Kidney tubule cell (primary cell): ENCODE measurements at regions not wholly inside any gene's neighbourhood (a gene's known extent, or its start where the extent isn't known, plus 50 kb on each side); places are given as distances from the start of the nearest gene placed in this dataset.

ENCODE experiments used
- DNase-seq: peaks from one replicate; pipeline ENCODE4 v3.0.0-alpha.2; 2018; ENCODE audit warnings: low spot score

GRCh38 chr13:40118337-40118736 lies 462.9 kb downstream of the COG6 start:
- DNase-seq: no peak

- DNase-seq: no peak
These were observed 464.4 kb downstream of the COG6 start for GRCh38 chr13:40119852-40120251.

- DNase-seq: no peak
These were observed 464.8 kb downstream of the COG6 start for GRCh38 chr13:40120288-40120687.

GRCh38 chr13:40120781-40121180 lies 465.3 kb downstream of the COG6 start:
- DNase-seq: no peak

- no peak for DNase-seq
These were observed 466.3 kb downstream of the COG6 start for GRCh38 chr13:40121722-40122121.

- DNase-seq: no peak
These were observed 468.6 kb downstream of the COG6 start for GRCh38 chr13:40123962-40124632.

- DNase-seq: no peak
These were observed 469.2 kb downstream of the COG6 start for GRCh38 chr13:40124633-40125015.

GRCh38 chr13:40125336-40125735 lies 469.9 kb downstream of the COG6 start:
- DNase-seq: no peak

- DNase-seq: no peak
These were observed 471.0 kb downstream of the COG6 start for GRCh38 chr13:40126306-40127085.

- DNase-seq: no peak
These were observed 472.0 kb downstream of the COG6 start for GRCh38 chr13:40127476-40127875.

GRCh38 chr13:40127925-40128324 lies 472.5 kb downstream of the COG6 start:
- no peak for DNase-seq

- no peak for DNase-seq
These were observed 474.0 kb downstream of the COG6 start for GRCh38 chr13:40129467-40129866.

- DNase-seq: peak; percentile 85
These were observed 475.6 kb downstream of the COG6 start for GRCh38 chr13:40130871-40131636.

- DNase-seq: no peak
These were observed 476.8 kb downstream of the COG6 start for GRCh38 chr13:40132249-40132648.

GRCh38 chr13:40136896-40137295 lies 481.4 kb downstream of the COG6 start:
- DNase-seq: no peak

- DNase-seq: no peak
These were observed 481.9 kb downstream of the COG6 start for GRCh38 chr13:40137400-40137799.

- no peak for DNase-seq
These were observed 484.5 kb downstream of the COG6 start for GRCh38 chr13:40139896-40140520.

GRCh38 chr13:40141859-40142555 lies 486.5 kb downstream of the COG6 start:
- DNase-seq: peak; percentile 28

GRCh38 chr13:40143106-40143505 lies 487.6 kb downstream of the COG6 start:
- DNase-seq: no peak

GRCh38 chr13:40143559-40143958 lies 488.1 kb downstream of the COG6 start:
- no peak for DNase-seq

- no peak for DNase-seq
These were observed 489.7 kb downstream of the COG6 start for GRCh38 chr13:40145139-40145538.

- DNase-seq: no peak
These were observed 490.6 kb downstream of the COG6 start for GRCh38 chr13:40146063-40146462.
